A673 (cell line): ENCODE measurements at regions not wholly inside any gene's neighbourhood (a gene's known extent, or its start where the extent isn't known, plus 50 kb on each side); places are given as distances from the start of the nearest gene placed in this dataset.

Experiments used
- CTCF ChIP-seq: fragments of 300-800, 200-600 bp; sonication (generic); conservative IDR thresholded peaks from 2 replicates; pipeline ENCODE4 v1.5.1; 2017; ENCODE audit warnings: low read depth, mild to moderate bottlenecking, antibody characterized with exemption, low read length, moderate library complexity, mixed read lengths
- EZH2 ChIP-seq: fragments of 200-600 bp; sonication (generic); IDR thresholded peaks from 2 replicates; pipeline ENCODE4 v1.6.1; 2017; ENCODE audit warnings: borderline replicate concordance, low read depth, mild to moderate bottlenecking, mixed read lengths, antibody characterized with exemption, low read length; ENCODE audit not compliant: poor library complexity, severe bottlenecking

GRCh38 chr3:24043168-24043567 is 98.1 kb downstream of the NR1D2 start:
- TF ChIP-seq CTCF (no peak), EZH2 (no peak)
